Ascending aorta (tissue), 2 donors: ENCODE measurements at regions not wholly inside any gene's neighbourhood (a gene's known extent, or its start where the extent isn't known, plus 50 kb on each side); places are given as distances from the start of the nearest gene placed in this dataset.

Source experiments
- DNase-seq, 2 donors: peaks; one replicate each; pipeline ENCODE4 v3.0.0-alpha.2; 2019; ENCODE audit warnings: low spot score in 2 of 2
- H3K27ac ChIP-seq, 2 donors: fragments of 200-600 bp; sonication (generic); one replicate each; pipeline ENCODE4 v1.5.1; 2016 to 2017; ENCODE audit warnings: mild to moderate bottlenecking in 1 of 2
- H3K27me3 ChIP-seq: fragments of 200-600 bp; sonication (generic); one replicate; pipeline ENCODE4 v1.5.1; 2017
- H3K36me3 ChIP-seq, 2 donors: fragments of 200-600 bp; sonication (generic); one replicate each; pipeline ENCODE4 v1.5.1; 2016
- H3K4me1 ChIP-seq, 2 donors: fragments of 200-600 bp; sonication (generic); one replicate each; pipeline ENCODE4 v1.5.1; 2016 to 2017; ENCODE audit warnings: mild to moderate bottlenecking in 1 of 2
- H3K4me3 ChIP-seq, 2 donors: fragments of 200-600 bp; sonication (generic); one replicate each; pipeline ENCODE4 v1.5.1; 2016 to 2017; ENCODE audit warnings: mild to moderate bottlenecking in 1 of 2
- H3K9me3 ChIP-seq, 2 donors: fragments of 200-600 bp; sonication (generic); one replicate each; pipeline ENCODE4 v1.5.1; 2016
- CTCF ChIP-seq, 3 experiments: fragments of 200-600 bp in 2 of 3; fragments of 450-650 bp in 1 of 3; sonication (generic) in 2 of 3; IDR thresholded peaks; one replicate each; pipeline ENCODE4 v1.5.1; 2016 to 2019; ENCODE audit warnings: antibody characterized with exemption in 3 of 3, mild to moderate bottlenecking in 1 of 3, moderate library complexity in 1 of 3
- intact Hi-C: fragments of 100-400 bp; cut with DNase I; formaldehyde crosslinking; loops from one replicate; pipeline ENCODE4 v1.15.1; 2023

- Histone ChIP-seq H3K9me3 (no peaks in the 10 kb centered on the region), H3K27me3 (no peaks in the 10 kb centered on the region), H3K36me3 (peaks cover 46 to 48% of the 10 kb centered on the region in 2 donors), H3K4me1 (peaks cover 10 to 35% of the 10 kb centered on the region in 2 donors), H3K4me3 (no peak overlapping the region), H3K27ac (peak overlapping the region; percentile 74 to 79)
- peak in 1 of 2 donors; percentile 47 for DNase-seq
- no peak for TF ChIP-seq CTCF (IDR thresholded peaks at IDR 0.05)
- intact Hi-C loops = no loop called here
Observed at GRCh38 chr2:217738061-217738460, 264.7 kb downstream of the TNS1 start.

GRCh38 chr2:217736776-217737550 is 265.8 kb downstream of the TNS1 start:
- no peaks in the 10 kb centered on the region for H3K27me3 ChIP-seq
- peaks cover 52 to 58% of the 10 kb centered on the region in 2 donors for H3K36me3 ChIP-seq
- no peak for TF ChIP-seq CTCF (IDR thresholded peaks at IDR 0.05)
- peak overlapping the region; percentile 63 to 79 for H3K27ac ChIP-seq
- no peaks in the 10 kb centered on the region for H3K9me3 ChIP-seq
- DNase-seq = peak in 1 of 2 donors; percentile 49
- peaks cover 9 to 34% of the 10 kb centered on the region in 2 donors for H3K4me1 ChIP-seq
- intact Hi-C loops = no loop called here
- H3K4me3 ChIP-seq = no peak overlapping the region

GRCh38 chr2:217735899-217736298 is 266.9 kb downstream of the TNS1 start:
- Histone ChIP-seq H3K4me3 (no peak overlapping the region), H3K36me3 (peaks cover 52 to 64% of the 10 kb centered on the region in 2 donors), H3K27me3 (no peaks in the 10 kb centered on the region), H3K27ac (peak overlapping the region; percentile 46 to 63), H3K4me1 (peaks cover 3 to 29% of the 10 kb centered on the region in 2 donors), H3K9me3 (no peaks in the 10 kb centered on the region)
- peak in 1 of 2 donors; percentile 35 for DNase-seq
- no peak for TF ChIP-seq CTCF (IDR thresholded peaks at IDR 0.05)
- intact Hi-C loops = no loop called here

- Histone ChIP-seq H3K4me3 (no peak overlapping the region), H3K9me3 (no peaks in the 10 kb centered on the region), H3K36me3 (peaks cover 52 to 68% of the 10 kb centered on the region in 2 donors), H3K4me1 (peaks cover 11 to 24% of the 10 kb centered on the region in 2 donors), H3K27ac (peak overlapping the region in 1 of 2 donors; percentile 63), H3K27me3 (no peaks in the 10 kb centered on the region)
- intact Hi-C loops = no loop called here
- no peak for DNase-seq
- TF ChIP-seq CTCF (IDR thresholded peaks at IDR 0.05) = no peak
Observed at GRCh38 chr2:217735034-217735433, 267.8 kb downstream of the TNS1 start.

GRCh38 chr2:217733461-217733860 is 269.3 kb downstream of the TNS1 start:
- no peak for DNase-seq
- Histone ChIP-seq H3K36me3 (peaks cover 36 to 56% of the 10 kb centered on the region in 2 donors), H3K4me3 (no peak overlapping the region), H3K9me3 (no peaks in the 10 kb centered on the region), H3K27me3 (no peaks in the 10 kb centered on the region), H3K27ac (peak overlapping the region; percentile 52 to 63), H3K4me1 (peaks cover 14 to 31% of the 10 kb centered on the region in 2 donors)
- intact Hi-C loops = no loop called here
- TF ChIP-seq CTCF (IDR thresholded peaks at IDR 0.05) = no peak
